ENCODE measurements at regions not wholly inside any gene's neighbourhood (a gene's known extent, or its start where the extent isn't known, plus 50 kb on each side); places are given as distances from the start of the nearest gene placed in this dataset.

GRCh38 chr3:70899816-70900215, 587.4 kb upstream of the MDFIC2 start:
- FAIRE-seq (no peak), DNase-seq (ENCODE audit: insufficient read length, low spot score) (no peak)
- TF ChIP-seq CTCF (IDR thresholded peaks at IDR 0.05; ENCODE audit: insufficient read depth, missing control alignments) = no peak

GRCh38 chr3:70890020-70890394, 577.6 kb upstream of the MDFIC2 start:
- FAIRE-seq (no peak), DNase-seq (ENCODE audit: insufficient read length, low spot score) (no peak)
- no peak for TF ChIP-seq CTCF (IDR thresholded peaks at IDR 0.05; ENCODE audit: insufficient read depth, missing control alignments)

- no peak for DNase-seq (ENCODE audit: insufficient read length, low spot score)
- no peak for TF ChIP-seq CTCF (IDR thresholded peaks at IDR 0.05; ENCODE audit: insufficient read depth, missing control alignments)
- no peak for FAIRE-seq
Measured at GRCh38 chr3:70889162-70890019, 577.0 kb upstream of the MDFIC2 start.

GRCh38 chr3:70885636-70886035, 573.2 kb upstream of the MDFIC2 start:
- DNase-seq (ENCODE audit: insufficient read length, low spot score) (no peak), FAIRE-seq (no peak)
- no peak for TF ChIP-seq CTCF (IDR thresholded peaks at IDR 0.05; ENCODE audit: insufficient read depth, missing control alignments)

- no peak for FAIRE-seq
- DNase-seq (ENCODE audit: insufficient read length, low spot score) = no peak
- TF ChIP-seq CTCF (IDR thresholded peaks at IDR 0.05; ENCODE audit: insufficient read depth, missing control alignments) = no peak
Measured at GRCh38 chr3:70882104-70882503, 569.7 kb upstream of the MDFIC2 start.

- no peak for TF ChIP-seq CTCF (IDR thresholded peaks at IDR 0.05; ENCODE audit: insufficient read depth, missing control alignments)
- FAIRE-seq (no peak), DNase-seq (ENCODE audit: insufficient read length, low spot score) (no peak)
Measured at GRCh38 chr3:70880421-70880820, 568.0 kb upstream of the MDFIC2 start.

- no peak for TF ChIP-seq CTCF (IDR thresholded peaks at IDR 0.05; ENCODE audit: insufficient read depth, missing control alignments)
- no peak for DNase-seq (ENCODE audit: insufficient read length, low spot score)
Measured at GRCh38 chr3:70876154-70876553, 563.7 kb upstream of the MDFIC2 start.

More at GRCh38 chr3:70876154-70876553, 563.7 kb upstream of the MDFIC2 start:
- FAIRE-seq = no peak

All from D721Med (cell line).